NCI-H2107 treated with DMSO at 0.1 percent for 48 hours (cell line): ENCODE measurements at regions not wholly inside any gene's neighbourhood (a gene's known extent, or its start where the extent isn't known, plus 50 kb on each side); places are given as distances from the start of the nearest gene placed in this dataset.

ENCODE experiments used
- DNase-seq: peaks from one replicate; lab custom pipeline; 2025; ENCODE audit not compliant: unreplicated experiment; lab: John Stamatoyannopoulos, UW

DNA sequence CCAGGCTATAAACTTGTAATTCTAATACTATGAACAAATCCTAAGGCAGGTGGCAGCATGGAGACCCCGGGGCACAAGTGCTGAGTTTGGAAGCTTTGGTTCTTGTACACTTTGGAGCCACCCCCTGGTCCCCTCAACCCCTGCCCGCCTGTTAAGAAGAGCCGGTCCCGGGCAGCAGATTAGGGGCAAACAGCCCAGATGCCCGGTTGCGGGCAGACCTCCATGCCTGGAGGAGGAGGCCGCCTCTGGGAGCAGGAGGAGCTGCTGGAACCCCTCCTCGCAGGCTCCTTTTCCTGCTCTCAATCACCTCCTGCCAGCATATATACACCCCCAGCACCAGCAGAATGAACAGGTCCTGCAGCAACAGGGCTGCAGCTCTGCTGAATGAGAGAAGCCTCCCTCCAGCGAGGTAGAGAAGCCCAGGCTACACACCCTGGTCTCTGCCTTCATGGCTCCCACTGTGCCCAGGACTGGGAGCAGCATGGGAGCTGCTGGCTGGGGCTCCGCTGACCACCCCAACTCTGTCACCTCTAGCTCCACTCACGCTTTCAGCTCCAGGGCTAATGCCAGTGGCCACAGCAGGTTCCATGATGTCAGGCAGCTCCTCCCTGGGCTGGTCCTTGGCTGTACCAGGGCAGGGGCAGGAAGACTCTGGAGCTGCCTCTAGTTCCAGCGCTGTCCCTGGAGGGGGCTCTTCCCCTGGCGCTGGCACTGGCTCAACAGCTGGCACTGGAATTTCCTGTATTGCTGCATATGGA lies 1713.5 kb upstream of the ACO1 start:
- no peak for DNase-seq

DNA sequence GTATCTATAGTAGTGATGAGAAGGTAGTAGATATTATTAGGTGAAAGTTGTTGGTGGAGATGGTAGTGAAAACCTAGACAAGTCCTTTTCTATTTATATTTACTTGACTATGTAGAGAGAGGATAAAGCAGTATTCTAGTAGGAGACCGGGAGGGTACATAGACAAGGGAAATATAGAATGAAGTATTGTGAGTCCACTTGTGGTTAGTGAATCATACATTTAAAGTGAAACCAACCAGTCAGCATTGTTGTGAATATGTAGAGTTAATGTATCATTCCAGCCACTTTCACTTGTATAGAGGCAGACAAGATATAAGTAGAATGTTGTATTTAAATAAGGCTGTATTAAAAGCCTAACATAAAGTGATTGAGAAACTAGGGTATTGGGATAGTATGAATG lies 1711.3 kb upstream of the ACO1 start:
- no peak for DNase-seq

DNA sequence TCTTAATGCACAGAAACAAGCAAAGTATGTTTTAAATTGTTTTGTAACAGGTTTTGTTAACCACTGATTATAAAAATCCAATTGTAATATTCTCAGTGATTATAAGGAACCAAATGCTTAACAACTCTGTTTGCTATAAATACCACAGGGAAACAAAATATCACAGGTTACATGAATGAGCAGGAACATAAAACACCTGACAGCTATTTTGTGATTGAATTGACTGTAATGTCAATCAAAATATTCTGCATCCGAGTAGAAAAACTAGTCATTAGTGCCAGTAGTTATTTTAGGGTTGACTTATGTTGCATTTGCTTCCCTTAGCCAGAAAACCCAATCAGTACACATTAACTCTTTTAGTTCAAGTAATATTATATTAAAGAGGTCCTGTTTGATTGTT lies 1707.8 kb upstream of the ACO1 start:
- no peak for DNase-seq

DNA sequence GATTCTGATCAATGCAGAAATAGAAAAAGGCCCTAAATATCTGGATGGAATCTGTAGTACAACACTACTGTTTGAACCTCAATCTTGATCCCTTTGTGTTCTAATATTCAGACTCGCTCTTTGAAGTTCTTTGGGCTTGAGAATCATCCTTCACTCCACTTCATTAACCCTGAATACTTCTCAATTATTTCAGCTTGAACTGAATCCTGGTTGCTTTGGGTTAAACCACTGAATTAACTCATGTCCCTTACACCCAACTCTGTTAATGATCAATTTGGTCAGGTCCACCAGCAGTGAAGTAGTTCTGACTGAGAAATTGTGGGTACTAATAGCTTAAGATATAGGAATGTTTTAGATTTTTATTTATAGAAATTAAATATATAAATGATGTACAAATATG lies 1707.2 kb upstream of the ACO1 start:
- no peak for DNase-seq

DNA sequence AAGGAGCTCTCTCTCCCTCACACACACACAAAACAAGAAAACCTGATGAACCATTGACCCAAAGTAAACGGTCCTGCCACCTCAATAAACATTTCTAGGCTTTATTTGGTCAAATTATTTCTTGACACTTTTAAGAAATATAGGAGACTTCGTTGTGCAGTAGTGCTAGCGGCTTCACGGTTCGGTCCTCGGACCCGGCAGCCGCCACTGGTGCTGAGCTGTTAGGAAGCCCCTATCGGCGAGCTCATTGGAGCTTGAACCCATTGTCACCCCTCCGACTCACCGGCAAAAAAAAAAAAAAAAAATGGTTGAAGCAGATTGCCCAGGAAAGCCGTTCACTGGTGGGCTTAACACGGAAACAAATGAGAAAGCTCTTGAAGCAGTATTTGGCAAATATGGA lies 1695.6 kb upstream of the ACO1 start:
- DNase-seq = no peak

DNA sequence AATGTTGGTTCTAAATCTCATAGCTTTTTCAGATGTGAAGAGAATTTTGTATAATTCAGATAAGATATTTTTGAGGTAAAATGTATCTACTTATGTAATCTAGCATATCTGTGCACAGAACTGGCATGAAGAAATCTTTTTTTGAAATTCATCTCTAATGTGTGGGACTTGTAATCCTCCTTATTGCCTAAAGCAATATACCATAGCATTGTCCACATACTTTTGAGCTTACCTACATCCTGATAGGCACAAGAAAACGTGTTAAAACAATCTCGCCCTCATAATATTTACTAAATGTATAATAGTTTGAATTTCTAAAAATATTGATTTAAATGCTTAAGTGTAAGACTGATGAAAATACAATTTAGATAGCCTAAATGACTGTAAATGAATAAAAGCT lies 1686.5 kb upstream of the ACO1 start:
- DNase-seq = no peak

DNA sequence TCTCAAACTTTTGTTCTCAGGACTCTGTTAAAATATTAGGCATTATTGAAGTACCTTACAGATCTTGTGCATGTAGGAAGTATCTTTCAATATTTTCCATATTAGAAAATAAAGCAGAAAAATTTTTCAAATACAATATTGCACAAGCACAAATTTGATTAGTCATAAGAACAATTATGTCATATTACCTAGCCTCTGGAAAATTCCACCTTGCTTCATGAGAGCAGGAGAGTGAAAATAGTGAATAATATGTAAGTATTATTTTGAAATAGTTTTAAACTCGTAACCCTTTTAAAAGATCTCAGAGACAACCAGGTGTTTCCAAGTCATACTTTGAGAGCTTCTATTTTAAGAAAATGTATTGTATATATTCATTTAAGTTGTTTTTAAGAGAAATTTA lies 1672.9 kb upstream of the ACO1 start:
- no peak for DNase-seq

DNA sequence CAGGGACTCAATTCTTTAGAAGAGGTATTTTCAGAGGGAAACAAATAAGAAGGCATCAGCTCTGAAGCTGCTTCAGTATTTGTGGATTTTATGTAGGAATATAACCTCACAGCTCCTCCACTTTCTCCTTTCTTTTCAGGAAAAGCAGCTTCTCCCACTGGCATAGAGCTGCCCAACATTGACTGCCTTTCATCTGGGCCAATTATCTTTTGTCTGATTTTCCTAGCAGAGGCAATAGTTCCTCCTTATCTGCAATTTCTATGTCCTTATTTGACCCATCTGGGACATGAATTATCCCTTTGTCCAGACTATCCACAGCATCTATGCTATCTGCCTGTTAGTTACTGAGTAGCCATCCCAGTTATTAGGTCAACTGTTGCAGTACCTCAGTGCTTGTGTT lies 1671.2 kb upstream of the ACO1 start:
- no peak for DNase-seq

DNA sequence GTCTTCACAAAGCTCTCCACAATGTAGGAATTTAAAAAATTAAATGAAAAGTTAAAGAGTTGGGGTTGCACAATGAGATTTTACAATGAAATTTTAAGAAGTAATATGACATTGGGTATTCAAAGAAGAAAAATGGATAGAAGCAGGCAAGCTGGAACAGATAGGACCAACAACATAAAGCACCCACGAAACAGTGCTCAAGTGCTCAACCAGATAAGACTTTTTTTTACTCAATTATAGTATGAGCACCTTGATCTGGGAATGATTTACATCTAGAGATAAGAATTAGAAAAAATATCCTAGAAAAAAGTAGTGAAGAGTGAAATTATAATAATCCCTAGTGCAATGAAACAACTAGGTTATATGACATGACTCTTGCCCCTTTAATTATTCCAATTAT lies 1670.1 kb upstream of the ACO1 start:
- DNase-seq = no peak

DNA sequence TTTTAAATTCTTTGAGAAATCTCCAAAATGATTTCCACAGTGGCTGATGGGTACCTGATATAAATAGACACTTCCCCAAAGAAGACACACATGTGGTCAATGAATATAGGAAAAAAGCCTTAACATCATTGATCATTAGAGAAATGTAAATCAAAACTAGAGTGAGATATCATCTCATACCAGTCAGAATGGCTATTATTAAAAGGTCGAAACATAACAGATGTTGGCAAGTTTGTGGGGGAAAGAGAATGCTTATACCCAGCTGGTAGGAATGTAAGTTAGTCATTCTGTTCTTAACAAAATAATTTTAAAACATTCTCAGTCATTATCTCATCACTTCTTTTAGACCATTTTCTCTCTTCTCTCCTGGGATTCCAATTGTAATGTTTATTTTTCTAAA lies 1666.0 kb upstream of the ACO1 start:
- no peak for DNase-seq

DNA sequence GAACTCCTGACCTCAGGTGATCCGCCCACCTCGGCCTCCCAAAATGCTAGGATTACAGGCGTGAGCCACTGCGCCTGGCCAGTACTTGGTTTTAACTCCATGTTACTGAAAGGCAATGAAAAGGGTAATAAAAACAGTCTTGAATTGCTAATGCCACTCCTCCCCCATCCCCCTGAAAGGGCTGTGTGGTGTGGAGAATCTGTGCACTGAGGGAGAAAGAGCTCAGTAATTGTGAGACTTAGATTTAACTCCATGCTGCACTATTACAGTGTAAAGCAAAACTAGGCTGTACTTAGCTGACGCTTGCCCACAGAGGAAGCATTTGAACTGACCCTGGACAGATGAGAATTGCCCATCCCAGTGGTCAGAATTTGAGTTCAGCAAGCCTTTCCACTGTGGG lies 1662.4 kb upstream of the ACO1 start:
- DNase-seq = no peak

DNA sequence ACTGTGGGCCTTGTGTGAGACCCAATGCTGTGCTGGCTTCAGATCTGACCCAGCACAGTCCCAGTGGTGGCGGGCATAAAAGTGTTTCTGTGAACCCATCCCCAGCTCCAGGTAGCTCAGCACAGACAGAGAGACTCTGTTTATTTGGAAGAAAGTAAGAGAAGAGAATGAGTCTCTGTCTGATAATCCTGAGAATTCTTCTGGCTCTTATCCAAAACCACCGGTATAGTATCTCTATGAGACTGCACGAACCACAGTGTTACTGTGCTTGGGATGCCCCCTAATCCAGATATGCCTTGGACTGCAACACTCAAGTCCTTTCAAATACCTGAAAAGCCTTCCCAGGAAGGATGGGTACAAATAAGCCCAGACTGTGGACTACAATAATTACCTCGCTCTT lies 1660.8 kb upstream of the ACO1 start:
- no peak for DNase-seq

DNA sequence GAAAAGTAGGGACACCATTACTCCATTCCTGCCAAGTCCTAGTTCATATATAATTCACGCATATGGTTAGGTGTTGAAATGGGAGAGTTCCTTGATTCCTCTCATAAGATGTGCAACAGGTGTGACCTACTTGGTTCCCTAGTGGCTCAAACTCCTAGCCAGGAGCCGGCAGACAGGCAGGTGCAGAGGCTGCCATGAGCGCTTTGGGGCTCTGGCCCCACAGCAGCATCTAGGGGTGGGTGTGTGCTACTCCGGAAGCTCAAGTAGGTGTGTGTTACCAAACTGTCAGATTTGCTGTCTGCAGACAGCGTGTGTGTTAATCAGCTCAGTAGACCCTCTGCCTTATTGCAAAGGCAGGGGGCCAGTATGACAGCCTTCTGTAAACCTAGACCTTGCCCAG lies 1652.4 kb upstream of the ACO1 start:
- DNase-seq = no peak

DNA sequence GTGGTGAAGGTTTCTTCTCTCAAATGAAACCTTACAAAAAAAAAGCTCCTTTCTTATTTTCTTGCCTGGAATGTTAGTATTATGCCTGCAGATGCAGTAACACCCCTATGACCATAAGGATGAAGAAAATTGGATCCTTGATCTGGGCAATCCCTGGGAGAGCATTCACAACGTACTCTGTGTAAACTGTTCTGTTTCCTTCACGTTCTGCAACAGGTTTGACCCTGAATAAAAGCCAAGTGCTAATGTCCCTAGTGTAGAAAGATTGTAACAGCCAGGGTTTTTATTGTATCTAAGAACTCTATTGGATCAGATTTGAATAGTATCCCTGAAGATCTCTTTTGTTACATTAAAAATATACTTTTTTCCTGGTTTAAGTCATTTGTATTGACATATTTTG lies 1639.6 kb upstream of the ACO1 start:
- DNase-seq = no peak

DNA sequence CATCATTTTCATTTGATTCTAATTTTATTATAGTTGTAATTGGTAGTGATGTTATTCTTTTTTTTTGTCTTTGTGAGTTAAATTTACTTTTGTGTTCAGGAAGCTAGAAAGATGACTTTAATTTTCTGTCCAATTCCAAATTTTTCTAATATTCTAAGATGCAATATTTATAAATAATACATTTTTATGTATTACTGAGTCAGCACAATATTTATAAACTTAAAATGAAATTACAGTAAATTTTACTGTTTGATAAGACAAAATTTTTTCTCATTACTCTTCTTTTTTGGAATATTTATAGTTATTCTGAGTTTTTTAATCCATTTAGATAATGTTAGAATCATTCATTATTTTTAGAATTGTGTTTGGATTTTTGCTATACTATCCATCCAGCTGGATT lies 1637.9 kb upstream of the ACO1 start:
- DNase-seq = no peak

DNA sequence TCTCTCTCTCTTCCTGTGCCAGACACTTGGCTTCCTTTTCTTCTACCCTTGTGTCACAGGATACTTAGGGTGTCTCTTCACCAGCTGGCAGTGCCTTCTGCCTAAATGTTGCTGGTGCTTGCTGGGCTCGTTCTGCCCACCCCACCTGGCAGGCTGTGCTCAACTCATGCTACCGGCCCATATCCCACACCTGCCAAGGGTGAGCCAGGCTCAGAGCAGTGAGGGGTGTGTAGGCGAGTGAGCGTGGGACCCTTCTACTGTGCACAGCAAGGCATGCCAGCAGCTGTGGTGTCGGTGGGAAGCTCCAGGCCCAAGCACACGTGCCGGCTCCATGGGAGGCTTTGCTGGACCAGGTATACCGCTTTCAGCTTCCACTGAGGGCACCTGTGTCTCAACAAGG lies 1626.7 kb upstream of the ACO1 start:
- DNase-seq = no peak

DNA sequence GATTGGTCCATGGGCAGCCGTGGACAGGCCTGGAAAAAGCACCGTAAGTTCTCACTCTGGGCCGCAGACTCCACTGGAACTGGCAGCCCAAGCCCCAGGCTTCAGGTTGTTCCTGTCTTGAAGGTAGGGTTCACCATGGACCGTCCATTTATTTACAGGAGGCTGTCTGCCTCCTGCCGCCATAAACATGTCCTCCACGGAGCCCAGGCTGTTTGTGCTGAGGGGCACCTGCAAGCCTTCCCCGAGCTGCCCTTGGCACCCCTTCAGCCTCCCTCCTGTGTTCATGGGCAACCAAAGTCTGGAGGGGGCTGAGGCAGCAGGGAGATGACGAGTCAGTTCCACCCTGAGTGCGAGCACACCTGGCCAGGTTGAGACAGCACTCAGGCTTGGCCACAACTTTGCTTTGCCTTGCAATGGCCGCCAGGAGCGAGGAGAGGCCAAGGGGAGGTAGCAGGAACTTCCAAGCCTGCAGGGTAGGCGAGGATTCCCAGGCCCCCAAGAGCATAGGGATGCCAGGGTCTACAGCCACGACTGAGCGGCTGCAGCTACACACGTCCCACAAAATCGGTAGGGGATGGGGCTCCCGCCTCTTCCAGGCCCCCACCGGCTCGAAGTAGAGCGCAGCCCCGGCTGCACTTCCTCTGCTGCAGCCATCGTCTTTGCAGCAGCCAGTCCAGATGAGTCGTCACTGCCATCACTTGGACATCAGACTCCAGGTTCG lies 1625.6 kb upstream of the ACO1 start:
- DNase-seq = no peak

DNA sequence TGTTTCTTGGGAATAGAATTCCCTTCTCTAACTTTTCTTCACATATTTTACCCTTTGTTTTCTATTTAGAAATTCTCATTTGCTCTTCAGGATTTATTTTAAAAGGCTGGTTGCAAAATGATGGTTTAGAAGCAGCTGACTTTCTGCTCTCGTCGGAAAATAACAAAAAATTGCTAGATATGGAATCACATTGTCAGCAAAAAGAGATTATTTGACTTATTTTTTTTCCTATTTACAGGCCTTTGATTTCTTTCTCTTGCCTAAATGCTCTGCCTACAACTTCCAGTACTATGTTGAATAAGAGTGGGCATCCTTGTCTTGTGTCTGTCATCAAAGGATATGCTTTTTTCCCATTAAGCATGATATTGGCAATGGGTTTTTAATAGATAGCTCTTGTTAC lies 1619.1 kb upstream of the ACO1 start:
- no peak for DNase-seq

DNA sequence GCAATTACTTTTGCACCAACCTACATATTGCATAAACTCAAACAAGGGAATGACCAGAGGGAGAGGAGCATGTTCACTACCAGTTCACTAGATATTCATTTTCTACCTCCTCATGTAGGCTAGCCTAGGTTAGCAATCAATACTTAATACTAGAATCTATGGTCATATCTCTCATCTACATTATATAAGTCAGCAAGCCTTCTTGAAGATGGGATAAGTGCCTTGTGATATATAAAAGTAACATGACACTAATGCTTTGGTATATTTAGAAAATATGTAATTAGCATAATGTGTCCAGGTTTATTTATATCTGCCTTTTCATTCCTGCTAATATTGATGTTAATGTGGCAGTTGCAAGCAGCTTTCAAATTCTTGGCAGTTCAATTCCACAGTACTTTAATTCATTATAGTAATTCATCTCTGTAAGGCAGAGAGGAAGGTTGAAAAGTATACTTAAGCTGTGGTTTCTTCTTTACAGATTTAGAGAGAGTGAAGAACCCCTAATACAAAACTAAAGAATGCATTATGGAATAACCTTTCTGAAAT lies 1613.2 kb upstream of the ACO1 start:
- DNase-seq = no peak

DNA sequence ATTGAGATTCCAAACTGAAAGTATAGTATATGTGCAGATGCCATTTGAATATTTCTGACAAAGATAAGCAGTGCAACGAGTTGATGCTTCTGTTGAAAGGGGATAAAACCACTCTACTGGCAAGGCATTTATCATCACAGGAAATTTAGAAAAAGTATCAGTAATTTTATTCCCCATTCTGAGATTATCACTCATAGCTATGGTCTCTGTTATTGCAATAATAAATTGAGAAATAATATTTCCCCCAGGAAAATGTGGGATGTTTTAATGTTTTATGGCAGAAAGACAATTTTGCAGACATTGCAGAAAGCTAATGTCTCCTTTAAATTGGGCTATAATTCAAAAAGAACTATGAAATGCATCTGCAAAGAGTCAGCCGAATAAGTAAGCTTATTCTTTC lies 1612.7 kb upstream of the ACO1 start:
- no peak for DNase-seq

DNA sequence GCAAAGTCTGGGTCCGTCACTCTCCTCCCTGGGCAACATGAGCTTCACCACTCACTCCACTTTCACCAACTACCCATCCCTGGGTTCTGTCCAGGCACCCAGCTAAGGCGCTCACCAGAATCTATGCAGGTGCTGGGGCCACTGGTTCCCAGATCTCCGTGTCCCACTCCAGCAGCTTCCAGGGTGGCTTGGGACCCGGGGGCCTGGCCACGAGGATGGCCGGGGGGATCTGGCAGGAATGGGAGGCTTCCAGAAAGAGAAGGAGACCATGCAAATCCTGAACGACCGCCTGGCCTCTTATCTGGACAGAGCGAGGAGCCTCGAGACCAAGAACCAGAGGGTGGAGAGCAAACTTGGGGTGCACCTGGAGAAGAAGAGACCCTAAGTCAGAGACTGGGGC lies 1611.0 kb upstream of the ACO1 start:
- no peak for DNase-seq

DNA sequence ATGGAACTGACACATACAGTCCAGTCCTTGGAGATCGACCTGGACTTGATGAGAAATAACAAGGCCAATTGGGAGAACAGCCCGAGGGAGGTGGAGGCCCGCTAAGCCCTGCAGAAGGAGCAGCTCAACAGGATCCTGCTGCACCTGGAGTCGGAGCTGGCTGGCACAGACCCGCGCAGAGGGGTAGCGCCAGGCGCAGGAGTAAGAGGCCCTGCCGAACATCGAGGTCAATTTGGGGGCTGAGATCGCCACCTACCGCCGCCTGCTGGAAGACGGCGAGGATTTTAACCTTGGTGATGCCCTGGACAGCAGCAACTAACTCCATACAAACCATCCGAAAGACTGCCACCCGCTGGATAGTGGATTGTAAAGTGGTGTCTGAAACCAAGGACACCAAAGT lies 1610.1 kb upstream of the ACO1 start:
- no peak for DNase-seq

DNA sequence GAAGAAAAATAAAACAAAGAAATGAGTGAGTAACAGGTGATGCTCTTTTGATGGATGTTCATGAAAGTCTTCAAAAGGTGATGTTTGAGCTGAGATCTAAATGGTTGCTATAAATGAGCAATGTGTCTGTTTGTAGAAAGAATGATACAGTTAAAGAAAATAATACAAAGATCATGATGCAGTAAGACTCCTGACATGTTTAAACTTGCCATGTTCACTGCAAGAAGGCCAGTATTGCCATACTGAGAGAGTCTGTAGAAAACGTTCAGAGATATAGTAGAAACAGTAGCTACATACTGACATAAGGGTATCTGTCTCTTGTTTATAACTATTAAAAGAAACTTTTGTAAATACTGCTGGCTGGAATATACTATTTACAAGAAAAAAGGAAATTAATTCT lies 1609.2 kb upstream of the ACO1 start:
- DNase-seq = no peak
